HCT116 (cell line): ENCODE measurements at regions not wholly inside any gene's neighbourhood (a gene's known extent, or its start where the extent isn't known, plus 50 kb on each side); places are given as distances from the start of the nearest gene placed in this dataset.

Source experiments
- ATAC-seq: fragments of 200-7000 bp; cut with Tn5 transposase; 2 replicates; pipeline ENCODE4 v1.9.1; 2020; ENCODE audit warnings: mild to moderate bottlenecking, moderate library complexity
- BruUV-seq: library from RNA; stranded (reverse); fragments of 400-500 nt; replicated peaks from 2 replicates; lab custom pipeline; 2021; lab: Mats Ljungman, UMichigan
- CTCF ChIA-PET: fragments of 300-600 bp; sonication (Branson Sonifier 250); formaldehyde crosslinking; loops from one replicate; lab custom pipeline; 2021; ENCODE audit warnings: antibody characterized with exemption; lab: Charles Lee
- POLR2A ChIA-PET: fragments of 300-600, 350-600 bp; sonication (Branson Sonifier 250); formaldehyde crosslinking; loops from one replicate; lab custom pipeline; 2021; ENCODE audit warnings: antibody characterized with exemption; lab: Charles Lee
- RAD21 ChIA-PET, 2 experiments: fragments of 300-600 bp; sonication (Branson Sonifier 250); formaldehyde crosslinking; loops; one replicate each; lab custom pipeline; 2023; ENCODE audit warnings: low total read pairs in 2 of 2; ENCODE audit not compliant: uncharacterized antibody in 2 of 2, unreplicated experiment in 2 of 2, low non-redundant PET in 1 of 2; lab: Charles Lee
- DNase-seq: peaks from one replicate; pipeline ENCODE4 v3.0.0-alpha.2; 2010; ENCODE audit warnings: low read depth, low spot score
- H2AFZ ChIP-seq: fragments of 200-600 bp; shearing (Covaris generic), sonication (generic); 2 replicates; pipeline ENCODE4 v1.6.1; 2017; ENCODE audit warnings: low read depth, mixed run types, mixed read lengths, antibody characterized with exemption, low read length; ENCODE audit not compliant: poor library complexity, severe bottlenecking
- H3K27ac ChIP-seq: 2 replicates; pipeline ENCODE4 v1.5.1; 2012; ENCODE audit warnings: low read depth, low read length
- H3K27me3 ChIP-seq: fragments of 200-600 bp; sonication (generic); 2 replicates; pipeline ENCODE4 v1.6.1; 2016; ENCODE audit warnings: mixed run types, low read length, mixed read lengths; ENCODE audit not compliant: insufficient read depth
- H3K36me3 ChIP-seq, 2 experiments: fragments of 200-500 bp in 1 of 2; fragments of 200-600 bp in 1 of 2; sonication (Bioruptor generic) in 1 of 2; sonication (generic) in 1 of 2; 2 replicates each; pipeline versions ENCODE4 v1.5.1 to v1.6.1; 2014 to 2016; ENCODE audit warnings: low read length in 2 of 2, inconsistent platforms in 1 of 2, mixed read lengths in 1 of 2, mixed run types in 1 of 2; ENCODE audit not compliant: insufficient read depth in 2 of 2, control insufficient read depth in 1 of 2
- H3K4me1 ChIP-seq, 2 experiments: fragments of 200-600 bp in 1 of 2; sonication (generic) in 1 of 2; 2 replicates each; pipeline versions ENCODE4 v1.5.1 to v1.6.1; 2012 to 2017; ENCODE audit warnings: low read length in 2 of 2, inconsistent platforms in 1 of 2, mild to moderate bottlenecking in 1 of 2, mixed read lengths in 1 of 2, mixed run types in 1 of 2, moderate library complexity in 1 of 2; ENCODE audit not compliant: insufficient read depth in 2 of 2, control insufficient read depth in 1 of 2
- H3K4me2 ChIP-seq: fragments of 200-600 bp; sonication (generic); 2 replicates; pipeline ENCODE4 v1.6.1; 2017; ENCODE audit warnings: mixed run types, low read length, mixed read lengths
- H3K4me3 ChIP-seq, 2 experiments: fragments of 200-600 bp in 1 of 2; sonication (generic) in 1 of 2; replicated peaks in 1 of 2; 2 replicates each; pipeline ENCODE4 v1.5.1; 2011 to 2016; ENCODE audit warnings: low read length in 2 of 2, control low read depth in 1 of 2, low read depth in 1 of 2, mild to moderate bottlenecking in 1 of 2, mixed read lengths in 1 of 2, mixed run types in 1 of 2
- H3K79me2 ChIP-seq: fragments of 200-600 bp; sonication (generic); 2 replicates; pipeline ENCODE4 v1.6.1; 2017; ENCODE audit warnings: mild to moderate bottlenecking, mixed run types, low read length, moderate library complexity, mixed read lengths; ENCODE audit not compliant: insufficient read depth
- H3K9ac ChIP-seq: fragments of 200-600 bp; sonication (generic); 2 replicates; pipeline ENCODE4 v1.6.1; 2016; ENCODE audit warnings: low read length, mixed read lengths
- H3K9me2 ChIP-seq: fragments of 200-600 bp; sonication (generic), shearing (Covaris generic); 2 replicates; pipeline ENCODE4 v1.6.1; 2017; ENCODE audit warnings: mixed run types, mild to moderate bottlenecking, moderate library complexity; ENCODE audit not compliant: insufficient read depth
- H3K9me3 ChIP-seq, 2 experiments: fragments of 200-500 bp in 1 of 2; fragments of 200-600 bp in 1 of 2; sonication (Bioruptor generic) in 1 of 2; sonication (generic) in 1 of 2; 2 replicates each; pipeline ENCODE4 v1.6.1; 2014 to 2017; ENCODE audit warnings: low read length in 2 of 2, mixed read lengths in 2 of 2, inconsistent platforms in 1 of 2, low read depth in 1 of 2, mild to moderate bottlenecking in 1 of 2, mixed run types in 1 of 2, moderate library complexity in 1 of 2; ENCODE audit not compliant: control insufficient read depth in 1 of 2, insufficient read depth in 1 of 2
- H4K20me1 ChIP-seq: fragments of 200-600 bp; sonication (generic), shearing (Covaris generic); 2 replicates; pipeline ENCODE4 v1.6.1; 2017; ENCODE audit warnings: mixed run types, mild to moderate bottlenecking, moderate library complexity; ENCODE audit not compliant: insufficient read depth
- ATF3 ChIP-seq: IDR thresholded peaks from 2 replicates; pipeline ENCODE4 v1.6.1; 2012
- EGR1 ChIP-seq: IDR thresholded peaks from 2 replicates; pipeline ENCODE4 v1.6.1; 2012; ENCODE audit warnings: low read depth
- ELF1 ChIP-seq: IDR thresholded peaks from 2 replicates; pipeline ENCODE4 v1.6.1; 2012; ENCODE audit warnings: low read depth, borderline replicate concordance
- EZH2 ChIP-seq: fragments of 200-600 bp; sonication (generic); IDR thresholded peaks from 2 replicates; pipeline ENCODE4 v1.6.1; 2017; ENCODE audit warnings: antibody characterized with exemption, mixed run types
- EZH2phosphoT487 ChIP-seq: fragments of 200-600 bp; IDR thresholded peaks from 2 replicates; pipeline ENCODE4 v1.6.1; 2018; ENCODE audit warnings: antibody characterized with exemption, borderline replicate concordance
- JUND ChIP-seq: IDR thresholded peaks from 2 replicates; pipeline ENCODE4 v1.6.1; 2012
- MAX ChIP-seq: IDR thresholded peaks from 2 replicates; pipeline ENCODE4 v1.6.1; 2012
- POLR2AphosphoS5 ChIP-seq: IDR thresholded peaks from 2 replicates; pipeline ENCODE4 v1.6.1; 2011; ENCODE audit warnings: mild to moderate bottlenecking, low read depth, low read length, moderate library complexity
- SP1 ChIP-seq: IDR thresholded peaks from 2 replicates; pipeline ENCODE4 v1.6.1; 2012; ENCODE audit warnings: low read depth
- SRF ChIP-seq: IDR thresholded peaks from 2 replicates; pipeline ENCODE4 v1.6.1; 2012; ENCODE audit warnings: low read depth
- TCF7L2 ChIP-seq: IDR thresholded peaks from 2 replicates; pipeline ENCODE4 v1.7.0; 2011; ENCODE audit warnings: borderline replicate concordance, inconsistent platforms; ENCODE audit not compliant: insufficient read depth, insufficient read length; ENCODE audit errors: extremely low read depth
- YY1 ChIP-seq: IDR thresholded peaks from 2 replicates; pipeline ENCODE4 v1.6.1; 2011; ENCODE audit warnings: low read length, low read depth, moderate library complexity, mild to moderate bottlenecking; ENCODE audit not compliant: insufficient replicate concordance; ENCODE audit errors: extremely low read depth
- ZNF274 ChIP-seq: fragments of 200-500 bp; sonication (Bioruptor generic); IDR thresholded peaks from 2 replicates; pipeline ENCODE4 v1.6.1; 2014; ENCODE audit warnings: mild to moderate bottlenecking, low read depth, low read length, inconsistent platforms
- intact Hi-C: fragments of 100-400 bp; cut with micrococcal nuclease; formaldehyde crosslinking; loops from 2 replicates; pipeline ENCODE4 v1.10.0; 2022
- TF ChIP-seq, protein P1 (sequence below): IDR thresholded peaks from 2 replicates; pipeline ENCODE4 v1.6.1; 2012; ENCODE audit warnings: low read depth

- no peaks in the 10 kb centered on the region for H3K79me2 ChIP-seq
- CTCF ChIA-PET = no interaction called here
- no peaks in the 10 kb centered on the region for H3K9me3 ChIP-seq
- DNase-seq (no peak), ATAC-seq (no peak)
- no TSS peak for BruUV-seq
- no peaks in the 10 kb centered on the region for H4K20me1 ChIP-seq
- no peak for TF ChIP-seq ATF3
- no peak for TF ChIP-seq ZNF274
- TF ChIP-seq TCF7L2 = no peak
- TF ChIP-seq EGR1 = no peak
- no peak for TF ChIP-seq SRF
- H3K27ac ChIP-seq = no peak overlapping the region
- no peaks in the 10 kb centered on the region for H3K27me3 ChIP-seq
- no peaks in the 10 kb centered on the region for H3K4me1 ChIP-seq
- no peak overlapping the region for H3K4me2 ChIP-seq
- no peak overlapping the region for H2AFZ ChIP-seq
- RAD21 ChIA-PET = no interaction called here
- no peaks in the 10 kb centered on the region for H3K9me2 ChIP-seq
- POLR2A ChIA-PET = no interaction called here
- intact Hi-C loops = no loop called here
- H3K9ac ChIP-seq = no peak overlapping the region
- H3K36me3 ChIP-seq = no peaks in the 10 kb centered on the region
- H3K4me3 ChIP-seq = no peak overlapping the region
Measured at GRCh38 chr2:155748131-155748530, 584.4 kb downstream of the NR4A2 start.

DNA sequence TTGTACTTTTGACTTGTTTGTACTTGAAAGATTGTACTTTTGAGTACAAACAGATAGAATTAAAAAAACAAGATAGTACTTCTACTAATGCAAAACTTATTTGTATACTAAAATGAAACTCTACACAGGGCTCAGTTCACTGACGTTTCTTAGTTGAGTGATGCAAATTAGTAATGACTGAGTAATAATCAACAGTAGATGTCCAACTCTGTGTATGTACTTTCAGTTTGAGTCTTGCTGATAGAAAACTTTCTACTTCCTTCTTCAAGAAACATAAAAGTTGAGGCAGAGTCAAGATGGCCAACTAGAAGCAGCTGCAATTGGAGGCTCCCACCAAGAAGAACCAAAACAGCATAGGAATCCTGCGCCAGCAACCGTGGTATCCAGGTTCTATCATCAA lies 585.0 kb downstream of the NR4A2 start:
- no peaks in the 10 kb centered on the region for H3K9me2 ChIP-seq
- intact Hi-C loops = no loop called here
- no peak overlapping the region for H3K27ac ChIP-seq
- no peaks in the 10 kb centered on the region for H3K36me3 ChIP-seq
- no peak overlapping the region for H3K9ac ChIP-seq
- no peak overlapping the region for H3K4me2 ChIP-seq
- no peak overlapping the region for H3K4me3 ChIP-seq
- ATAC-seq (no peak), DNase-seq (no peak)
- H3K79me2 ChIP-seq = no peaks in the 10 kb centered on the region
- no peaks in the 10 kb centered on the region for H3K27me3 ChIP-seq
- H3K9me3 ChIP-seq = no peaks in the 10 kb centered on the region
- H4K20me1 ChIP-seq = no peaks in the 10 kb centered on the region
- no peaks in the 10 kb centered on the region for H3K4me1 ChIP-seq
- no peak overlapping the region for H2AFZ ChIP-seq
- POLR2A ChIA-PET = no interaction called here
- no TSS peak for BruUV-seq
- CTCF ChIA-PET = no interaction called here
- RAD21 ChIA-PET = no interaction called here
- TF ChIP-seq EZH2phosphoT487 (no peak), JUND (no peak), SRF (no peak), SP1 (no peak), ELF1 (no peak), YY1 (no peak), ZNF274 (no peak), EGR1 (no peak), TCF7L2 (no peak), MAX (no peak), POLR2AphosphoS5 (no peak), ATF3 (no peak), EZH2 (no peak)
- TF ChIP-seq, protein P1, sequence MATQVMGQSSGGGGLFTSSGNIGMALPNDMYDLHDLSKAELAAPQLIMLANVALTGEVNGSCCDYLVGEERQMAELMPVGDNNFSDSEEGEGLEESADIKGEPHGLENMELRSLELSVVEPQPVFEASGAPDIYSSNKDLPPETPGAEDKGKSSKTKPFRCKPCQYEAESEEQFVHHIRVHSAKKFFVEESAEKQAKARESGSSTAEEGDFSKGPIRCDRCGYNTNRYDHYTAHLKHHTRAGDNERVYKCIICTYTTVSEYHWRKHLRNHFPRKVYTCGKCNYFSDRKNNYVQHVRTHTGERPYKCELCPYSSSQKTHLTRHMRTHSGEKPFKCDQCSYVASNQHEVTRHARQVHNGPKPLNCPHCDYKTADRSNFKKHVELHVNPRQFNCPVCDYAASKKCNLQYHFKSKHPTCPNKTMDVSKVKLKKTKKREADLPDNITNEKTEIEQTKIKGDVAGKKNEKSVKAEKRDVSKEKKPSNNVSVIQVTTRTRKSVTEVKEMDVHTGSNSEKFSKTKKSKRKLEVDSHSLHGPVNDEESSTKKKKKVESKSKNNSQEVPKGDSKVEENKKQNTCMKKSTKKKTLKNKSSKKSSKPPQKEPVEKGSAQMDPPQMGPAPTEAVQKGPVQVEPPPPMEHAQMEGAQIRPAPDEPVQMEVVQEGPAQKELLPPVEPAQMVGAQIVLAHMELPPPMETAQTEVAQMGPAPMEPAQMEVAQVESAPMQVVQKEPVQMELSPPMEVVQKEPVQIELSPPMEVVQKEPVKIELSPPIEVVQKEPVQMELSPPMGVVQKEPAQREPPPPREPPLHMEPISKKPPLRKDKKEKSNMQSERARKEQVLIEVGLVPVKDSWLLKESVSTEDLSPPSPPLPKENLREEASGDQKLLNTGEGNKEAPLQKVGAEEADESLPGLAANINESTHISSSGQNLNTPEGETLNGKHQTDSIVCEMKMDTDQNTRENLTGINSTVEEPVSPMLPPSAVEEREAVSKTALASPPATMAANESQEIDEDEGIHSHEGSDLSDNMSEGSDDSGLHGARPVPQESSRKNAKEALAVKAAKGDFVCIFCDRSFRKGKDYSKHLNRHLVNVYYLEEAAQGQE = no peak
